HG02642 (cell line): ENCODE measurements at regions not wholly inside any gene's neighbourhood (a gene's known extent, or its start where the extent isn't known, plus 50 kb on each side); places are given as distances from the start of the nearest gene placed in this dataset.
"Not testable (repeated sequence)": the region's sequence is repeated elsewhere in the genome, so short reads cannot be mapped to it uniquely, and the experiment has no call there.

Experiments used
- ATAC-seq: cut with Tn5 transposase; IDR thresholded peaks from one replicate; pipeline ENCODE4 v1.9.1; 2021; ENCODE audit warnings: mild to moderate bottlenecking; ENCODE audit not compliant: unreplicated experiment, poor library complexity

DNA sequence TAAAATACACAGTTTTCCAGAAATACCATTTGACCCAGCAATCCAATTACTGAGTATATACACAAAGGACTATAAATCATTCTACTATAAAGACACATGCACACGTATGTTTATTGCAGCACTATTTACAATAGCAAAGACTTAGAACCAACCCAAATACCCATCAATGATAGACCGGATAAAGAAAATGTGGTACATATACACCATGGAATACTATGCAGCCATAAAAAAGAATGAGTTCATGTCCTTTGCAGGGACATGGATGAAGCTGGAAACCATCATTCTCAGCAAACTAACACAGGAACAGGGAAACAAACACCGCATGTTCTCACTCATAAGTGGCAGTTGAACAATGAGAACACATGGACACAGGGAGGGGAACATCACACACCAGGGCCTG, 495.4 kb upstream of the NRP1 start:
- ATAC-seq = not testable (repeated sequence)

DNA sequence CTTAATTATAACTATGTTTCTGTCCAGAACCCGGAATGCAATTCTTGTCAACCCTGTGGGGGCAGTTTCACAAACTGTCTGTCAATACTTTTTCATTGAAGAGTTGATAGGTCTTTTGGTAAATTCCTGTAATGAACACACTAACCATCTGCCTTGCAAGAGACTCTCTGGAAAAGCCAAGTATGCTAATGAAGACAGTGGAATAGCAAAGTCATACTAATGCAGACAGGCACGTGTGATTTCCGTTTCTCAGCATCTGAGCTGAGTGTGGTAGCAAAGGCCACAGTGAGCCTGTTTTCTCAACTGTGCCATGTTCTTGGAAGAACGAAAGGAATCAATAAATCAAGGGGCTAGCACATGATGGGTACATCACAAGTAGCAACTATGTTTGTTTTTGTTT, 494.1 kb upstream of the NRP1 start:
- no peak for ATAC-seq

DNA sequence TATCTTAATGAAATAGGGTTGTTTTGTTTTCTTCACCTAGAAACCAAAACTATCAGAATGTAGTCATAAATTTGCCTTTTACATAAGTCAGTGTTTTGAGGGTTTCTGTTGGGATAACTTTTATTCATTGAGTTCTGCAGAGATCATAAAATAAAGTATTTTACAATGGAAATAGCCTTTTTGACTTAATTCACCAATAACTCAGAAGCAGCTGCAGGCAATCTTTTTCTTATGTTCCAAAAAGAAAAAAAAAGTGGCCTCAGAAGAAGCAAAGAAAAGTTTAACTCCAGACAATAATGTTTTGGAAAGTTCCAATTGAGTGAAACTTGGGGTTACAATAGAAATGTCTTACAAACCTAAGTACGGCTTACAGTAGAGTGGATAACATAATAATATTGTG, 491.7 kb upstream of the NRP1 start:
- ATAC-seq = no peak

DNA sequence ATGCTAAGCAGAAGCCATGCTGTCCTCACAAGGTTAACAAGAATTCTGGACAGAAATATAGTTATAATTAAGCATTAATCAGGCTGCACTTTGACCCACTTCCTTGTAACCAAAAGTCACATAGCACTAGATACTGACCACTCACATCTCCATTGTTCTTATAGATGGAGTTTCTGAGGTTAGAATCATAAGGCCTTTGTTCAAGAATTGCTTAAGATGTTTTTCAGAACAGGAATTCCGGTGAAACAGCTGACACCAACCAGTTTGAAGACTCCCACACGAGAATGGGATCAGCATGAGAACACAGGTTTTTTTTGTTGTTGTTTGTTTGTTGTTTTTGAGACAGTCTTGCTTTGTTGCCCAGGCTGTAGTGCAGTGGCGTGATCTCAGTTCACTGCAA, 488.3 kb upstream of the NRP1 start:
- ATAC-seq = no peak

DNA sequence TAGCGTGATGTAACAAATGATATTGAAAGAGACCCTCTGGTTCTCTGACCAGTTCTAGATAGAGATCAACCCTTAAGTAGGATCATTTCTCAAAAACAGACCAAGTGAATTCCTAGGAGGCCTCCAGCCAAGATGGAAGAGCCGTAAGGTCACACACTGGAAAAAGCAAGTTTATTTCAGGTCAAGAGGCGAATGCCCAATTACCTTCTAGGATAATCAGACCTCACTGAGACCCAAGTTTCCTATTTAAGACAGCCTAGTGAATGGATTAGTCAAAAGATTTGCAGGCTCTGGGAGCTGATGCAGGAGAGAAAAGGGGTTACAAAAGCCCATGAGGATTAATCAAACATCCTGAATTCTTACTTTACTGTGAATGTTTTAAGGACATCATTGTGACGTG, 486.1 kb upstream of the NRP1 start:
- ATAC-seq = no peak

DNA sequence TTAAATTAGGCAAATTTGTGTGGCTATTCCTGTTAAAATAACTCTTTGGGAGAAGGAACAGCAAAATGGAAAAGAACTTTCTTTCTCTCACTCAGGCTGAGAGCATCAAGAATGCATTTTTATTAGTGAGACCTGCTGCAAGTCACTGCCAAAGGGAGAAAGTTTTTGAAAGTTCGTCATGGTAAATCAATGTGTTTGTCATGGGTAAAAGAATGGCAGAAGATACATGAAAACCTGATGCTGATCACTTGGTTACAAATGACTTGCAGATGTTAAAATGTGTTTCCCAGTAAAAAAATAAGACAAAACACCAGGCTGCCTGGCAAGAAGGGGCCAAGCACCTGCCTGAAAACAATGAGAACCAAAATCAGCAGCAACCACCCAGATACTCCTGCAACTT, 484.7 kb upstream of the NRP1 start:
- no peak for ATAC-seq

DNA sequence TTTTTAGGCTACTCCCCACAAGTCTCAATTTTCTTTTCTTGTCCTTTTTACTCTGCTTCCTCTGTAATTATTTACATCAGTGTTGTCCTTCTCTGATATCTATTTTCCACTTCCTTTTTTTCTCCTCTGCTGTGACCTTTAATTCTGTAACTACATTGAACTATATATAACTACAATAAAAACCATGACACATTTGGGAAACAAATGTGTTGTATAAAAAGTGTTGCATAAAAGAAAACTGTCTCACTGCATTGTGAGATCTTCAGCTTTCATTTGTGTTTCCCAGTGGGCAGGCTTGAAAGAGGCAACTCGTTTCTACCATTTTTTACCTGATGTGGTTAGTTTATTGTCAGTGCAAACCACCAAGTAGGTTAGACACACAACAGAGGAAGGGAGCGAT, 483.9 kb upstream of the NRP1 start:
- no peak for ATAC-seq

DNA sequence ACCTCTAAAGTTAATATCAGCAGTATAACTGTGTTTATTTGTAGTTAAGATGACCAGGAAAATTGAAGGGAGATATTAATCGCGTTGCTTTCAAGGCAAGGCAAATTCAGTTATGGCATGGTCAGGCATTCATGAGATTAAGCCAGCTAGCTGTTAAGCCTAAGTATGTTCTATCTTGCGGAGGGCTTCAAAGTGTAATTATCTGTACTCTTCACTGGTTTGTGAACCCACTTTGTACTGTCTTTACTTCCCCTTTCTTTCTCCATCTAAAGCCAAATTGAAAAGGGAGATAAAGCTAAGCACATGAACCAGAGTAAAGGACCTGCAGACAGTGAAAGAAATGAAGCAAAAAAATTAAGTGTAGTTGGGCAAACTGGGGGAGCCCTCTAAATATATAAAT, 483.1 kb upstream of the NRP1 start:
- no peak for ATAC-seq

DNA sequence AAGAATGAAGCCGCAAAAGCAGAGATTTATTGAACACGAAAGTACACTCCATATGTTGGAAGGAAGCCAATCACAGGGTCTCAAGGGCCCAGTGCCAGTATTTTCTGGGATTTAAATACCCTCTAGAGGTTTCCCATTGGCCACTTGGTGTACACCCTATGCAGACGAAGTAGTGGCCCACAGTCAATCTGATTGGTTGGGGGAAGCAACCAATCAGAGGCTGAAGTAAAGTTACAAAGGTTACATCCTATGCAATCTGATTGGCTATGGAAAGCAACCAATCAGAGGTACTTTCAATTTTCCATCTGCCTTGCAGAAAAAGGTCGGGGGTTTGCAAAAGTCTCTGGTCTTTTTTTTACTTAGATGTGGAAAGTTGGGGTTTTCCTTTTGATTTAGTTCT, 481.3 kb upstream of the NRP1 start:
- ATAC-seq = no peak

DNA sequence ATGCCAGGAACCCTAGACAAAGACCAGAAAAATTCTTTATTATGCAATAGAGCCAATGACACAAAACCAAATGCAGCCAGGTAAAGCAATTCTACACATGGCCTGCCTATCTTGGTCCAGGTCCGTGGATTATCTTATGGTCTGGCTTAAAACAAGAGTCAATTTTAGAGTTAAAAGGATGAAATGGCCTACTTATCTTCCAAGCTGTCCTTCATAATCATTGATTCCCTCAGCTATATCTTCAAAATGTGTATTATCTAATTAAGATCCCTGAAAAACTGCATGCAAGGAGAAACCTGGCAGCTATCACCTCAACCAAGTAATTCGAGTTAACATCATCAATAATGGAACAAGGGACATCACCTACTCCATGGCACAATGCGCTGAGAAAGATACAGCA, 479.4 kb upstream of the NRP1 start:
- no peak for ATAC-seq

DNA sequence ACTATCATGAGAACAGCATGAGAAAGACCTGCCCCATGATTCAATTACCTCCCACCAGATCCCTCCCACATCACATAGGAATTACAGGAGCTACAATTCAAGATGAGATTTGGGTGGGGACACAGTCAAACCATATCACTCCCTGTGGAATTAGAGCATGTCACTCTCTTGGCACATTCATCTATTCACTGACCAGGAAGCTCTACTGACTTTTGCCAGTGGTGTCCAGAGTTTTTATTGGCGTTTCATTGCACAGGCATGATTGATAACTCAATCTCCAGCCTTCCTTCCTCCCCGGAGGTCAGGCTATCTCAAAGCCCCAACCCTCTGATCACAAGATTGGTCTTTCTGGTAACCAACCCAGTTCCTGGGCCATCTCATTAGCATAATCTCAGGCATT, 478.9 kb upstream of the NRP1 start:
- ATAC-seq = no peak

DNA sequence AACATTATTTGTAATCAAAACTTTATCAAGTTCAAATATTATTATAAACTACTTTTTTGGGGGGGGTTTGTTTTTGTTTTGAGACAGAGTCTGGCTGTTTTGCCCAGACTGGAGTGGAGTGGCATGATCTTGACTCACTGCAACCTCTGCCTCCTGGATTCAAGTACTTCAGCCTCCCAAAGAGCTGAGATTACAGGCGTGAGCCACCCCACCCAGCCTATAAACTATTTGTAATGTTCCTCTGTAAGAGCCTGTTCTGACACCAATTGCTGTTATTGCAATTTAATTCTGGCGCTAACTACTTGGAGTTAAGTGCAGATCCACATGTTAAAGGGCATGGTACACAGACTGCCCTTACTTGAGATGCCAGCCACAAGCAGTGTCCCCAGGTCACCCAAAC, 478.1 kb upstream of the NRP1 start:
- ATAC-seq = no peak

DNA sequence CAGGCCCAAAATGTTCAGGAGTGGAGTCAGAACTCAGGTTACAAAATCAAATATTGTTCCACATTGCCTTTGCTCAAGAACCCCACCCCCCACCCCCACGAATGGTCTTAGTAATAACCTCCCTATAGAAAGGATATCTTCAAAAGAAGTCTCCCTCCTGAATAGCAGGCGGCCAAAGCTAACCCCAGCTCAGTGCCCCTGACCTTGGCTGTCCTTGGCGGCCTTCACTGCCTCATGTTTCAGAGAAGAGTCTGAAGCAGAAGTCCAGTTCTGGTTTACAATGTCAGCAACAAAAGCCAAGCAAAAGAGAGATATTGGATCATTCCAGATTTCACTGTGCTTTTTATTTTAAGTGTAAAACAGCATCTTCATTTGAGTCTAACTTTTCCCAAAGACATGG, 476.5 kb upstream of the NRP1 start:
- ATAC-seq = no peak

DNA sequence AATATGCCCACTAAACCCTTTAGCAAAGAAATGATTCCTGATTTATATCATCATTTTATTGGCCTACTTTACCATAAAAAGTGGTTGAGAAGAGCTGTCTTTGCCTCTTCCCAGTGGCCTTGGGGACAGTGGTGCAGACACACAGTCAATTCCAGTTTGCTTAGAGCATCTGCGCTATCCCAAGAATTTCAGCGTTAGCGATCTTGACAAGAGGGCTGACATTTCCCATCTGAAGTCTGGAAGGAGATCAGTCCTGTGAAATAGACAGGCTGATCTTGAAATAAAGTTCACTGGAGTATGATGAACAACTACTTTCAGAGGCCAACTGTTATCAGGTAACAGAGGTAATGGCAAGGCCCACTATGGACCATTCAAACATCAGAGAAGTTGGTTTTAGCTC, 475.3 kb upstream of the NRP1 start:
- ATAC-seq = no peak

DNA sequence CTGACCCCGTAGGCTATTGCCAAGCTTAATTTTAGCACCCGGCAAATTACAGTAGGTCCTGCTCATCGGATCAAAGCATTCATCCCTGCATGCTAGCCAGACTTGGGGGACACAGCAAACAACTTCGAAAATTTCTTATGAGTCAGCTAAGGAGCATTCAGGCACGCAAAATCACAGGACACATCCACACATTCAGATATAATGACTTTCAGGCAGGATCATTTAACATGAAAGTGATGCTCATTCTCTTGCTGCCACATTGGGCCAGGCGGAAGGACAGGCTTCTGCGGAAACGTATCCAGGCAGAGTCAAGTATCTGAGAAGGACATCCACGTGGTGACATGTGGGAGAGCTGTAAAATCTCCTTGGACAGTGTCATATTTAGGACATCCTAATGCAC, 474.0 kb upstream of the NRP1 start:
- ATAC-seq = no peak

DNA sequence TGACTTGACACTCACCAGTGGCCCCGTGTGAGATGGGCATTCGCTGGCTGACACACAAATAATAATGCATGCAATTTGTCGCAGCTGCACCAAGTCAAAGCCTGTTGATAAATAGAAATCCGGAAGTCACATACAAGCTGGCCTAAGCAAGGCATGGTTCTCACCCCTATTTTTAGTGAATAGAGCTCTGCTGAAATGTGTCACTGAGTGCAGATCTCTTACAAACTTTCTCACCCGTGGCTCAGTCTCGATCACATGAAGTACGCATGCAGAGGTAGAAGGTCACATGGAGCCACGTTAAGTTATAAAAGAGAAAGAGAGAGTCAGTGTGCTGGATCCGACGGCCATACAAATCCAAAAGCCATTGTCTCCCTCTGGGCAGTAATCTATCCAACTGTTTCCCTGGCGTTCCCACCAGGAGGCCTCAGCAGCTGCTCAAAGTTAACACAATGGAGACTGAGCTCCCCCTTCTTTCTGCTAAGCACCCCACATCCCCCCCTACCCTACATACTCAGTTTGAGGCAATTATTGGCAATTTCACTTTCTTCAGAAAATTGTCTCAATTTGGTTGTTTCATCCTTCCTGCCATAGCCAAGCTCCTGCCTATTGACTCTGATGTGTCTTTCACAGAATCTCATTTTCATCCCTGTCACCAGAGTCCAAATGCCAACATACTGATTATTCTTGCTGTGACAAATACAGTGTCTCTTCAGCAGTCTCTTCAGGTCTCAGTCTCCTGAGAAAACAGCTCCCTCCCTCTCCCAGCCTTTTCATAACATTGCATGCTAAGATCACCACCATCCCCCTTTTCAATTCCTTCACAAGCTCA, 473.3 kb upstream of the NRP1 start:
- ATAC-seq = no peak

DNA sequence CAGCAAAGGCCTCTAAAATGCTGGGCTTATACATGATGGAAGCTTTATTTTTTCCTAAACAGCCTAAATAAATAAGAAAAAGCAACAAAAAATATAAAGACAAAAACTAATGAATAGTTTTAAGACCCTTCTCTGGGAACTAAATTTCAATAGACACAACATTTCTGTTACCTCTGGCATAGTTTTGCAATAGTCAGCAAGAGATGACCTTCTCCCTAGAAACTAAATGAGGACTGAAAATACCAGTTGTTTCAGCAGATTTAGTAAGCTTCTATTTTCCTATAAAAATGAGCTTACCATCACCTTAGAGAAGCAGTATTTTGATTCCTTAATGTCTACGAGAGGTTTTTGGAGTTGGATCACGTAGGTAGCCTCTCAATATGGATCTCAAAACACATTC, 471.4 kb upstream of the NRP1 start:
- no peak for ATAC-seq

DNA sequence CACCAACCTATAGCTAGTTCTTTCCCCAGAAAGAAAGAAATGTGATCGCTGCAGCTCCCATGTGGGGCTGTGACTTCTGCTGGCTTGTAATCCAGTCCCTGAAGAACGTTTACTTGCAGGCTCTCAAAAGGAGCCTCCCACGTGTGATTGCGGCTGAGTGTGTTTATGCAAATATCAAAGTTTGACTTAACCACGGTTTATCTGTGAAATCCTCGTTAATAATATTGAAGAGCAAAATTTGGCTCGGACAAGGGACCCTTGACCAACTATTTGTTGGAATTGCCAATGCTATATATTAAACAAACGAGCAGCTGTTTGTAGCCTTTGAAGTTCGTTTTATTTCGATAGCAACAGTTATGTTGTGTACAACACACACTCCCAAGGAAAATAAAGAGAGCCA, 470.1 kb upstream of the NRP1 start:
- ATAC-seq = no peak

DNA sequence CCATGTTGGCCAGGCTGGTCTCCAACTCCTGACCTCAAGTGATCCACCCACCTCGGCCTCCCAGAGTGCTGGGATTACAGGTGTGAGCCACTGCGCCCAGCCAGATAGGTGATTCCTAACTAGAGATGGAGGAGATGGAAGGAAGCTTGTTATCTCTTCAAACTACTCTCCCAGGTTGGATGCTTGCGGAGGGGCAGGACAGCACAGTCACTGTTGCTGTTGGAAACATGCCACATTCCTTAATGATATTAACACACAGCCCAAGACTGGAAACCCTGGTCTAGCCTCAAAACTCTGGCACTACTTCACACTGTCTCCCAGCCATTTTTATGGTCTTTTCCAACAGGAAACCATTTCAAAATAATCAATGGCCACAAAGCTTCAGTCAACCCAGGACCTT, 468.8 kb upstream of the NRP1 start:
- ATAC-seq = no peak

DNA sequence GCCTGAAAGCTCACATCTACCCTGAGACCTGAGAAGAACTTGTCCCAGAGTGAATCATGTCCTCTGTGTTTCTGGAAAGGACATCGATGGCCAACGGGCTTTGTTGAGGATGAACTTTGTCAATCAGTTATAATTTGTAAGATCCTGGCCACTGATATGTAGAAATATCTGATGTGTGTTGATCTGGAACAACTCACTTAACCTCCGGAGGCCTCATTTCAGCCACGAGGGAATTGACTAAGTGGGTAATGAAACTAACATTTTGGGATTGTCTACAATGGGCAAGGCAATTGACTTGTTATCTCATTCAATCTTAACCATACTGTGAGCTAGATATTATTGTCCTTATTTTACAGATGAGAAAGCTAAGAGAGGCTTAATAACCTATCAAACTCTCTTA, 468.1 kb upstream of the NRP1 start:
- ATAC-seq = no peak

DNA sequence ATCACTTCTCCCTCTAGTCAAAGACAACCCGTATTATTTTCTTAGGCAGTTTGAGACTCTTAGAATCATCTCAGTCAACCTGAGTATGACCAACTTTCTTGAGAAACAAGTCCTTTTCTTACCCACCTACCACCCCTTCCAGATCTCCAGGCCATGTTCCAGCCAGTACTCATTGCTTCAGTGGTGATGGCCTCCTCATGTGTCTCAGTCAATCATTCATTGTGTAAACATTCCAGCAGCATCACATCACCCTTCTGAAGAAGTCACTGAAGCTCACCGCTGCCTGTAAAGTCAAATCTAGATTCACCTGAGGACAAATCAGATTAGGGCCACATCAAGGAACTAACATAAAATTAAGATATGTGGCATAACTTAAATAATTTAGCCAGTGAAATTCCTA, 467.2 kb upstream of the NRP1 start:
- ATAC-seq = no peak

DNA sequence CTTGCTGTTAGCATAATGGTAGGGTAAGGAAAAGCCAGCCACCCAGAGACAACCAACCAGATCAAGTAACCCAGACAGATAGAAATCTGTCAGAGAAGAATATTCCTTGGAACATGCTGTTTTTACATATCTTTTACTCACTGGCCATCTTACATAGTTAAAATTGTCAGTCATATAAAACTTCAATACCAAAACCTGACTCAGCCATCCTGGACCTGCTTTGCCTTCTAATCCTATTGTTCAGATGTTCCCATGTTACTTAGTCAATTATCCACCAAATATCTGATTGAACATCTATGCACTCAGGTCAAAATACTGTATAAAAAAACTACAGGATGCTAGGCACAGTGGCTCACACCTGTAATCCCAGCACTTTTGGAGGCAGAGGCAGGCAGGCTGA, 466.5 kb upstream of the NRP1 start:
- no peak for ATAC-seq

DNA sequence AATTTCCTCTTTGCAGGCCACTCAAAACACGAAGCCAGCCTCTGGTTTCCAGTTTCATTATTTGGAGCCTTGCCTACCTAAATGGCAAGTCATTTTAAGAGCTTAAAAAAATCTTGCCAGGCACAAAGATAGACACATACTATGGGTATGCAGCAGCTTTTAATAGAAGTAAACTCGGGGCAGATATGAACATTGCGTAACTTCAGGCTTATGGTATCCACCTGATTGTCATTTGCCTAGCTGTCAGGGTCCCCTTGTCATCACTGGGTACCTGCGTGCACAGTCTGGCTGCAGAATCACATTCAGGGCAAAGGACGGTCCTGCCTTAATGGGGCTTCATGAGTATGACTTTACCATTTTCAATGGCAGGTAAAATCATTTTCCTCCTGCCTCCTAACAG, 466.1 kb upstream of the NRP1 start:
- no peak for ATAC-seq
